Endothelial cell of umbilical vein (primary cell): ENCODE measurements at regions not wholly inside any gene's neighbourhood (a gene's known extent, or its start where the extent isn't known, plus 50 kb on each side); places are given as distances from the start of the nearest gene placed in this dataset.

ENCODE experiments used
- EZH2 ChIP-seq: IDR thresholded peaks from 2 replicates; pipeline ENCODE4 v1.6.1; 2012; ENCODE audit warnings: borderline replicate concordance, low read depth, mild to moderate bottlenecking, moderate library complexity, low read length, inconsistent platforms; ENCODE audit not compliant: severe bottlenecking
- GATA2 ChIP-seq: IDR thresholded peaks from 2 replicates; pipeline ENCODE4 v1.7.0; 2011; ENCODE audit warnings: low read depth, mild to moderate bottlenecking, moderate library complexity, mixed read lengths, low read length; ENCODE audit not compliant: insufficient read length, insufficient read depth
- JUN ChIP-seq: IDR thresholded peaks from 2 replicates; pipeline ENCODE4 v1.6.1; 2011; ENCODE audit warnings: borderline replicate concordance, low read depth; ENCODE audit not compliant: insufficient read length, insufficient read depth
- MYC ChIP-seq: IDR thresholded peaks from one replicate; pipeline ENCODE4 v1.6.1; 2011; ENCODE audit warnings: mild to moderate bottlenecking, low read depth, low read length
- POLR2A ChIP-seq: IDR thresholded peaks from 2 replicates; pipeline ENCODE4 v1.6.1; 2012; ENCODE audit warnings: low read depth, mild to moderate bottlenecking, control low read depth, low read length
- POLR2AphosphoS5 ChIP-seq: IDR thresholded peaks from 2 replicates; pipeline ENCODE4 v1.6.1; 2012; ENCODE audit warnings: low read depth, mild to moderate bottlenecking, control low read depth, low read length, moderate library complexity; ENCODE audit not compliant: insufficient read depth
- TF ChIP-seq, protein P1 (sequence below), 2 donors: IDR thresholded peaks; 1 replicate in 1 of 2; 2 replicates in 1 of 2; pipeline ENCODE4 v1.5.1; 2011; ENCODE audit warnings: low read length in 2 of 2, mild to moderate bottlenecking in 2 of 2, moderate library complexity in 2 of 2, control low read depth in 1 of 2, inconsistent platforms in 1 of 2, low read depth in 1 of 2; ENCODE audit not compliant: insufficient read depth in 1 of 2; ENCODE audit errors: extremely low read depth in 1 of 2

DNA sequence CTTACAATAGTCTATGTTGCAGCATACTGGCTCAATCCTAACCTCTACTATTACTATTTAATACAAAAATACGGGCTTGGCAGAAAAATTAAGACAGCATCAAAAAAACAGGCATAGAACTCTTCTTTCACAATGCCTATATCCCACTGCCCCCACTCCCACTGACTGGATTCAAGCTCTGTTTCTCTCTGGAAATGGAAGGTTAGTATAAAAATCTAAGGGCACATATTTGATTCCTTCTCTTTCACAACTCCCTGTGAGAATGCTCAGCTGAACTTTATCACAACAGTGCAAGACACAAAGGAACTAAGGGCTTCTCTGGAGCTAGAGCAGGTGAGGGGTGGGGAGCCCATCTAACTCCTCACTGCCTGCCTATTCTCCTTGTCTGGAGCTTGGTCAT lies 258.4 kb upstream of the FAM83B start:
- TF ChIP-seq, protein P1, sequence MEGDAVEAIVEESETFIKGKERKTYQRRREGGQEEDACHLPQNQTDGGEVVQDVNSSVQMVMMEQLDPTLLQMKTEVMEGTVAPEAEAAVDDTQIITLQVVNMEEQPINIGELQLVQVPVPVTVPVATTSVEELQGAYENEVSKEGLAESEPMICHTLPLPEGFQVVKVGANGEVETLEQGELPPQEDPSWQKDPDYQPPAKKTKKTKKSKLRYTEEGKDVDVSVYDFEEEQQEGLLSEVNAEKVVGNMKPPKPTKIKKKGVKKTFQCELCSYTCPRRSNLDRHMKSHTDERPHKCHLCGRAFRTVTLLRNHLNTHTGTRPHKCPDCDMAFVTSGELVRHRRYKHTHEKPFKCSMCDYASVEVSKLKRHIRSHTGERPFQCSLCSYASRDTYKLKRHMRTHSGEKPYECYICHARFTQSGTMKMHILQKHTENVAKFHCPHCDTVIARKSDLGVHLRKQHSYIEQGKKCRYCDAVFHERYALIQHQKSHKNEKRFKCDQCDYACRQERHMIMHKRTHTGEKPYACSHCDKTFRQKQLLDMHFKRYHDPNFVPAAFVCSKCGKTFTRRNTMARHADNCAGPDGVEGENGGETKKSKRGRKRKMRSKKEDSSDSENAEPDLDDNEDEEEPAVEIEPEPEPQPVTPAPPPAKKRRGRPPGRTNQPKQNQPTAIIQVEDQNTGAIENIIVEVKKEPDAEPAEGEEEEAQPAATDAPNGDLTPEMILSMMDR (IDR thresholded peaks at IDR 0.05; ENCODE audit: extremely low read depth in 1 of 2, insufficient read depth in 1 of 2, low read depth in 1 of 2, low read length in 2 of 2): no peak
- TF ChIP-seq JUN: no peak
- TF ChIP-seq POLR2AphosphoS5: no peak
- TF ChIP-seq MYC: no peak
- no peak for TF ChIP-seq POLR2A
- TF ChIP-seq EZH2: no peak
- TF ChIP-seq GATA2: no peak
